Esophagus squamous epithelium (tissue), 4 donors: ENCODE measurements at regions not wholly inside any gene's neighbourhood (a gene's known extent, or its start where the extent isn't known, plus 50 kb on each side); places are given as distances from the start of the nearest gene placed in this dataset.

ENCODE experiments used
- CTCF ChIP-seq, 6 experiments: fragments of 450-650 bp in 4 of 6; fragments of 200-600 bp in 2 of 6; sonication (generic) in 2 of 6; IDR thresholded peaks; one replicate each; pipeline ENCODE4 v1.5.1; 2016 to 2019; ENCODE audit warnings: antibody characterized with exemption in 6 of 6, mild to moderate bottlenecking in 4 of 6, moderate library complexity in 4 of 6
- POLR2A ChIP-seq, 4 donors: fragments of 450-650 bp; IDR thresholded peaks; one replicate each; pipeline ENCODE4 v1.6.1; 2017; ENCODE audit warnings: antibody characterized with exemption in 4 of 4, mild to moderate bottlenecking in 4 of 4, moderate library complexity in 3 of 4

DNA sequence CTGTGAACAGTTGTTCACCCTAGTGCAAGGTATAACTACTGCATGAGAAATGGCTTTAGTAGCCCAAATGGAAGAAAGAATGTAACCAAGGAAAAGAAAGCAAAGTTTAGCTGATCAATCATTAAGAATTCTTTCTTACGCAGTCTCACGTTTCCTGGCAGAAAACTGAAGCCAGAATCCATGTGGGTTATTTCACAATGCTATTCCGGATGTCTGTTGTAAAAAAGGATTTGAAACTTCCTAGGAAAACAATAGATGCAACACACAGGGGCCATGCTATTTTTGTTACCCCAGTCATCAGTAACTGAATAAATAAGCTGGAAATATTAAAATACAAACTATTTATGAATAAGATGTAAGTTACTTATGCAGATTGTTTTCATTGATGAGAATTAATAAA is 802.5 kb downstream of the CDH8 start:
- TF ChIP-seq CTCF (IDR thresholded peaks at IDR 0.05): no peak
- no peak for TF ChIP-seq POLR2A (IDR thresholded peaks at IDR 0.05)
